ENCODE measurements at regions not wholly inside any gene's neighbourhood (a gene's known extent, or its start where the extent isn't known, plus 50 kb on each side); places are given as distances from the start of the nearest gene placed in this dataset.

GRCh38 chr6:155747491-155747890 is 291.9 kb upstream of the NOX3 start:
- H3K4me1 ChIP-seq (ENCODE audit: control insufficient read depth in 1 of 2, insufficient read depth in 2 of 2, low read length in 2 of 2): no peaks in the 10 kb centered on the region
- no TSS peak for BruUV-seq (replicated peaks)
- H4K20me1 ChIP-seq (ENCODE audit: insufficient read depth): no peaks in the 10 kb centered on the region
- TF ChIP-seq RAD21 (IDR thresholded peaks at IDR 0.05; ENCODE audit: low read depth): no peak
- TF ChIP-seq ZFX (IDR thresholded peaks at IDR 0.05): no peak
- TF ChIP-seq POLR2A (IDR thresholded peaks at IDR 0.05; ENCODE audit: borderline replicate concordance, extremely low read depth, insufficient read depth, insufficient read length): no peak
- no peak for TF ChIP-seq FOSL1 (IDR thresholded peaks at IDR 0.05; ENCODE audit: low read depth)
- TF ChIP-seq SIN3A (IDR thresholded peaks at IDR 0.05; ENCODE audit: low read depth): no peak
- no peak for TF ChIP-seq MAX (IDR thresholded peaks at IDR 0.05)
- DNase-seq (ENCODE audit: low read depth, low spot score): no peak
- H3K9ac ChIP-seq (ENCODE audit: low read length): no peak overlapping the region
- H3K4me2 ChIP-seq (ENCODE audit: low read length): no peak overlapping the region
- H3K27me3 ChIP-seq (ENCODE audit: insufficient read depth, low read length): no peaks in the 10 kb centered on the region
- intact Hi-C loops (cut with micrococcal nuclease): no loop called here
- H3K9me2 ChIP-seq (ENCODE audit: insufficient read depth): no peaks in the 10 kb centered on the region
- H3K79me2 ChIP-seq (ENCODE audit: insufficient read depth, low read length): no peaks in the 10 kb centered on the region
- ChIA-PET RAD21 (ENCODE audit: low non-redundant PET in 1 of 2, low total read pairs in 2 of 2, uncharacterized antibody in 2 of 2, unreplicated experiment in 2 of 2) (no interaction called here), CTCF (no interaction called here), POLR2A (no interaction called here)
- no peak overlapping the region for H2AFZ ChIP-seq (ENCODE audit: low read depth, low read length, poor library complexity, severe bottlenecking)
- no peaks in the 10 kb centered on the region for H3K36me3 ChIP-seq (ENCODE audit: control insufficient read depth in 1 of 2, insufficient read depth in 2 of 2, low read length in 2 of 2)
- no peak overlapping the region for H3K4me3 ChIP-seq (replicated peaks in 1 of 2; ENCODE audit: low read depth in 1 of 2, low read length in 2 of 2)
- H3K9me3 ChIP-seq (ENCODE audit: control insufficient read depth in 1 of 2, insufficient read depth in 1 of 2, low read depth in 1 of 2, low read length in 2 of 2): no peaks in the 10 kb centered on the region
- no peak for ATAC-seq
- no peak overlapping the region for H3K27ac ChIP-seq (ENCODE audit: low read depth, low read length)

- Histone ChIP-seq H3K9me3 (ENCODE audit: control insufficient read depth in 1 of 2, insufficient read depth in 1 of 2, low read depth in 1 of 2, low read length in 2 of 2) (no peaks in the 10 kb centered on the region), H4K20me1 (ENCODE audit: insufficient read depth) (no peaks in the 10 kb centered on the region), H3K36me3 (ENCODE audit: control insufficient read depth in 1 of 2, insufficient read depth in 2 of 2, low read length in 2 of 2) (no peaks in the 10 kb centered on the region), H2AFZ (ENCODE audit: low read depth, low read length, poor library complexity, severe bottlenecking) (no peak overlapping the region), H3K9me2 (ENCODE audit: insufficient read depth) (no peaks in the 10 kb centered on the region), H3K27me3 (ENCODE audit: insufficient read depth, low read length) (no peaks in the 10 kb centered on the region), H3K27ac (ENCODE audit: low read depth, low read length) (no peak overlapping the region), H3K4me2 (ENCODE audit: low read length) (no peak overlapping the region), H3K79me2 (ENCODE audit: insufficient read depth, low read length) (no peaks in the 10 kb centered on the region), H3K9ac (ENCODE audit: low read length) (no peak overlapping the region), H3K4me3 (replicated peaks in 1 of 2; ENCODE audit: low read depth in 1 of 2, low read length in 2 of 2) (no peak overlapping the region), H3K4me1 (ENCODE audit: control insufficient read depth in 1 of 2, insufficient read depth in 2 of 2, low read length in 2 of 2) (no peaks in the 10 kb centered on the region)
- ChIA-PET POLR2A (no interaction called here), RAD21 (ENCODE audit: low non-redundant PET in 1 of 2, low total read pairs in 2 of 2, uncharacterized antibody in 2 of 2, unreplicated experiment in 2 of 2) (no interaction called here), CTCF (no interaction called here)
- intact Hi-C loops (cut with micrococcal nuclease): no loop called here
- no peak for ATAC-seq
- BruUV-seq (replicated peaks): no TSS peak
- DNase-seq (ENCODE audit: low read depth, low spot score): no peak
- TF ChIP-seq RAD21 (IDR thresholded peaks at IDR 0.05; ENCODE audit: low read depth) (no peak), YY1 (IDR thresholded peaks at IDR 0.05; ENCODE audit: extremely low read depth, insufficient replicate concordance, low read depth, low read length) (no peak), SIN3A (IDR thresholded peaks at IDR 0.05; ENCODE audit: low read depth) (no peak), SP1 (IDR thresholded peaks at IDR 0.05; ENCODE audit: low read depth) (no peak), CEBPB (IDR thresholded peaks at IDR 0.05; ENCODE audit: low read depth) (no peak), EGR1 (IDR thresholded peaks at IDR 0.05; ENCODE audit: low read depth) (no peak), SRF (IDR thresholded peaks at IDR 0.05; ENCODE audit: low read depth) (no peak), ZFX (IDR thresholded peaks at IDR 0.05) (no peak), EZH2 (IDR thresholded peaks at IDR 0.05) (no peak), POLR2AphosphoS5 (IDR thresholded peaks at IDR 0.05; ENCODE audit: low read depth, low read length) (no peak), EZH2phosphoT487 (IDR thresholded peaks at IDR 0.05; ENCODE audit: borderline replicate concordance) (no peak), MAX (IDR thresholded peaks at IDR 0.05) (no peak), FOSL1 (IDR thresholded peaks at IDR 0.05; ENCODE audit: low read depth) (no peak), POLR2A (IDR thresholded peaks at IDR 0.05; ENCODE audit: borderline replicate concordance, extremely low read depth, insufficient read depth, insufficient read length) (no peak)
- TF ChIP-seq, protein P1, sequence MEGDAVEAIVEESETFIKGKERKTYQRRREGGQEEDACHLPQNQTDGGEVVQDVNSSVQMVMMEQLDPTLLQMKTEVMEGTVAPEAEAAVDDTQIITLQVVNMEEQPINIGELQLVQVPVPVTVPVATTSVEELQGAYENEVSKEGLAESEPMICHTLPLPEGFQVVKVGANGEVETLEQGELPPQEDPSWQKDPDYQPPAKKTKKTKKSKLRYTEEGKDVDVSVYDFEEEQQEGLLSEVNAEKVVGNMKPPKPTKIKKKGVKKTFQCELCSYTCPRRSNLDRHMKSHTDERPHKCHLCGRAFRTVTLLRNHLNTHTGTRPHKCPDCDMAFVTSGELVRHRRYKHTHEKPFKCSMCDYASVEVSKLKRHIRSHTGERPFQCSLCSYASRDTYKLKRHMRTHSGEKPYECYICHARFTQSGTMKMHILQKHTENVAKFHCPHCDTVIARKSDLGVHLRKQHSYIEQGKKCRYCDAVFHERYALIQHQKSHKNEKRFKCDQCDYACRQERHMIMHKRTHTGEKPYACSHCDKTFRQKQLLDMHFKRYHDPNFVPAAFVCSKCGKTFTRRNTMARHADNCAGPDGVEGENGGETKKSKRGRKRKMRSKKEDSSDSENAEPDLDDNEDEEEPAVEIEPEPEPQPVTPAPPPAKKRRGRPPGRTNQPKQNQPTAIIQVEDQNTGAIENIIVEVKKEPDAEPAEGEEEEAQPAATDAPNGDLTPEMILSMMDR (IDR thresholded peaks at IDR 0.05 in 2 of 3, conservative IDR thresholded peaks at IDR 0.05 in 1 of 3; ENCODE audit: borderline replicate concordance in 1 of 3, insufficient read depth in 1 of 3, low read depth in 2 of 3, low read length in 2 of 3): no peak
- TF ChIP-seq, protein P2, sequence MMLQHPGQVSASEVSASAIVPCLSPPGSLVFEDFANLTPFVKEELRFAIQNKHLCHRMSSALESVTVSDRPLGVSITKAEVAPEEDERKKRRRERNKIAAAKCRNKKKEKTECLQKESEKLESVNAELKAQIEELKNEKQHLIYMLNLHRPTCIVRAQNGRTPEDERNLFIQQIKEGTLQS (IDR thresholded peaks at IDR 0.05): no peak
Observed at GRCh38 chr6:155740781-155741399, 285.3 kb upstream of the NOX3 start.
